ENCODE measurements at regions not wholly inside any gene's neighbourhood (a gene's known extent, or its start where the extent isn't known, plus 50 kb on each side); places are given as distances from the start of the nearest gene placed in this dataset.

GRCh38 chr10:83649471-83649870, 489.8 kb upstream of the GHITM start:
- Histone ChIP-seq H3K4me3 (ENCODE audit: low read length in 2 of 2) (no peak overlapping the region), H3K4me1 (ENCODE audit: control insufficient read depth in 2 of 2, insufficient read depth in 2 of 2, low read length in 2 of 2) (no peaks in the 10 kb centered on the region), H3K9me3 (ENCODE audit: control insufficient read depth in 2 of 2, low read length in 2 of 2) (no peaks in the 10 kb centered on the region)

DNA sequence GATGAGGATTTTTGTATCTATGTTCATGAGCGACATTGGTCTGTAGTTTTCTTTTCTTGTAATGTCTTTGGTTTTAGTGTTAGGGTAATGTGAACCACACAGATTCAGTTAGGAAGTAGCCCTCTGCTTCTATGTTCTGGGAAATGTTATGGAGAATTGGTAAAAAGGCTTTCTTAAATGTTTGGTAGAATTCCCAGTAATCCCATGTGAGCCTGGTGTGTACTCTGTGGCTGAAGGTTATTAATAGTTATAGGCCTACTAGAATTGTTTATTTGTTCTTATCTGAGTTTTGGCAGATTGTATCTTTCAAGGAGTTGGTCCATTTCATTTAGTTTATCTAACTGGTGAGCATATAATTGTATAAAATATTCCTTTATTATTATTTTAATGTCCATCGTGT, 484.6 kb upstream of the GHITM start:
- Histone ChIP-seq H3K27ac (ENCODE audit: low read depth in 2 of 2, low read length in 2 of 2) (no peak overlapping the region), H3K36me3 (ENCODE audit: control insufficient read depth in 2 of 2, insufficient read depth in 2 of 2, low read length in 2 of 2) (no peaks in the 10 kb centered on the region), H3K27me3 (ENCODE audit: control insufficient read depth in 2 of 2, insufficient read depth in 2 of 2, low read length in 2 of 2) (no peaks in the 10 kb centered on the region), H3K4me3 (ENCODE audit: low read length in 2 of 2) (no peak overlapping the region), H3K9ac (ENCODE audit: low read depth in 1 of 2, low read length in 2 of 2) (no peak overlapping the region), H3K9me3 (ENCODE audit: control insufficient read depth in 2 of 2, low read length in 2 of 2) (no peaks in the 10 kb centered on the region), H3K4me1 (ENCODE audit: control insufficient read depth in 2 of 2, insufficient read depth in 2 of 2, low read length in 2 of 2) (no peaks in the 10 kb centered on the region)

More at GRCh38 chr10:83649471-83649870, 489.8 kb upstream of the GHITM start:
- Histone ChIP-seq H3K27ac (ENCODE audit: low read depth in 2 of 2, low read length in 2 of 2) (no peak overlapping the region), H3K36me3 (ENCODE audit: control insufficient read depth in 2 of 2, insufficient read depth in 2 of 2, low read length in 2 of 2) (no peaks in the 10 kb centered on the region), H3K9ac (ENCODE audit: low read depth in 1 of 2, low read length in 2 of 2) (no peak overlapping the region), H3K27me3 (ENCODE audit: control insufficient read depth in 2 of 2, insufficient read depth in 2 of 2, low read length in 2 of 2) (no peaks in the 10 kb centered on the region)

DNA sequence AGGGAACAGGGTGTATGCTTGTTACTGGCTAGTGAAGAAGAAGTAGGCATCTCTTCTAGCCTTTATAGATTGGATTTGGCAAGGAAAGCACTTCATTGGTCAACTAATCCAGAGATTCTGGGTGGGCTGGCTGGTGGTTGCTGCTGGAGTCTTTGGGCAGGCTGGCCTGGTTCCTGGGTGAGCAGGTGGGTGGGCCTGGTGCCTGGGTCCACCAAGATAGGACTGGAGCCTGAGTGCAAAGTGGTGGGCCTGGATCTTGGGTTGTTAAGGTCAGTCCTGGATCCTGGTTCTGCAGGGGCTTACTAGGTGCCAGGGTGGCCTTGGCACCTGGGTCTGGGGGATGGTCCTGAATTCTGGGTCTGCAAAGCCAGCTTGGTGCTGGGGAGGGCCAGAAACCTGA, 482.4 kb upstream of the GHITM start:
- no peaks in the 10 kb centered on the region for H3K4me1 ChIP-seq (ENCODE audit: control insufficient read depth in 2 of 2, insufficient read depth in 2 of 2, low read length in 2 of 2)
- H3K4me3 ChIP-seq (ENCODE audit: low read length in 2 of 2) = no peak overlapping the region
- no peak overlapping the region for H3K27ac ChIP-seq (ENCODE audit: low read depth in 2 of 2, low read length in 2 of 2)
- H3K36me3 ChIP-seq (ENCODE audit: control insufficient read depth in 2 of 2, insufficient read depth in 2 of 2, low read length in 2 of 2) = no peaks in the 10 kb centered on the region
- H3K9ac ChIP-seq (ENCODE audit: low read depth in 1 of 2, low read length in 2 of 2) = no peak overlapping the region
- no peaks in the 10 kb centered on the region for H3K27me3 ChIP-seq (ENCODE audit: control insufficient read depth in 2 of 2, insufficient read depth in 2 of 2, low read length in 2 of 2)
- H3K9me3 ChIP-seq (ENCODE audit: control insufficient read depth in 2 of 2, low read length in 2 of 2) = no peaks in the 10 kb centered on the region

GRCh38 chr10:83657487-83657886, 481.8 kb upstream of the GHITM start:
- H3K27ac ChIP-seq (ENCODE audit: low read depth in 2 of 2, low read length in 2 of 2) = no peak overlapping the region
- H3K9me3 ChIP-seq (ENCODE audit: control insufficient read depth in 2 of 2, low read length in 2 of 2) = no peaks in the 10 kb centered on the region
- H3K4me3 ChIP-seq (ENCODE audit: low read length in 2 of 2) = no peak overlapping the region
- H3K27me3 ChIP-seq (ENCODE audit: control insufficient read depth in 2 of 2, insufficient read depth in 2 of 2, low read length in 2 of 2) = no peaks in the 10 kb centered on the region
- no peaks in the 10 kb centered on the region for H3K36me3 ChIP-seq (ENCODE audit: control insufficient read depth in 2 of 2, insufficient read depth in 2 of 2, low read length in 2 of 2)
- H3K9ac ChIP-seq (ENCODE audit: low read depth in 1 of 2, low read length in 2 of 2) = no peak overlapping the region
- no peaks in the 10 kb centered on the region for H3K4me1 ChIP-seq (ENCODE audit: control insufficient read depth in 2 of 2, insufficient read depth in 2 of 2, low read length in 2 of 2)

DNA sequence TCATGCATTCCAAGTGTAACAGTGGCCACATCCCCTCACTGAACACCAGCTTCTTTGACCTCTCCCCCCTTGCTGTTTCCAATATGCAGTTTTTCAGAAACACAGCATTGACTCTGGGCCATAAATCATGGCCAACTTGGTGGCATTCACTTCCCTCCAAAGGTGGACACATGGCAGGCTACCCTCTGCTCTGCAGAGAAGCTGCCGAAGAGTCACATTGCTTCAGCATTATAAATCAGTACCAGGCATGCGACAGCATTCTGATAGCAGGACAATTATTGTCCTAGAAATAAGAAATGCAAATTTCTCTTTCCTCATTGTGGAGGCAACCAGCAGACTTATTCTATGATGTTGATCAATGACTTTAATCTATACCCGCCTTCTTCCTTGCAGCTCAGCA, 475.4 kb upstream of the GHITM start:
- Histone ChIP-seq H3K9me3 (ENCODE audit: control insufficient read depth in 2 of 2, low read length in 2 of 2) (no peaks in the 10 kb centered on the region), H3K36me3 (ENCODE audit: control insufficient read depth in 2 of 2, insufficient read depth in 2 of 2, low read length in 2 of 2) (no peaks in the 10 kb centered on the region), H3K27me3 (ENCODE audit: control insufficient read depth in 2 of 2, insufficient read depth in 2 of 2, low read length in 2 of 2) (no peaks in the 10 kb centered on the region), H3K27ac (ENCODE audit: low read depth in 2 of 2, low read length in 2 of 2) (no peak overlapping the region), H3K4me3 (ENCODE audit: low read length in 2 of 2) (no peak overlapping the region), H3K9ac (ENCODE audit: low read depth in 1 of 2, low read length in 2 of 2) (no peak overlapping the region), H3K4me1 (ENCODE audit: control insufficient read depth in 2 of 2, insufficient read depth in 2 of 2, low read length in 2 of 2) (no peaks in the 10 kb centered on the region)

- no peak overlapping the region for H3K27ac ChIP-seq (ENCODE audit: low read depth in 2 of 2, low read length in 2 of 2)
- H3K27me3 ChIP-seq (ENCODE audit: control insufficient read depth in 2 of 2, insufficient read depth in 2 of 2, low read length in 2 of 2) = no peaks in the 10 kb centered on the region
- no peaks in the 10 kb centered on the region for H3K36me3 ChIP-seq (ENCODE audit: control insufficient read depth in 2 of 2, insufficient read depth in 2 of 2, low read length in 2 of 2)
- H3K4me1 ChIP-seq (ENCODE audit: control insufficient read depth in 2 of 2, insufficient read depth in 2 of 2, low read length in 2 of 2) = no peaks in the 10 kb centered on the region
- no peak overlapping the region for H3K4me3 ChIP-seq (ENCODE audit: low read length in 2 of 2)
- H3K9ac ChIP-seq (ENCODE audit: low read depth in 1 of 2, low read length in 2 of 2) = no peak overlapping the region
- no peaks in the 10 kb centered on the region for H3K9me3 ChIP-seq (ENCODE audit: control insufficient read depth in 2 of 2, low read length in 2 of 2)
These were observed 472.5 kb upstream of the GHITM start for GRCh38 chr10:83666762-83667161.

- no peak overlapping the region for H3K27ac ChIP-seq (ENCODE audit: low read depth in 2 of 2, low read length in 2 of 2)
- H3K9ac ChIP-seq (ENCODE audit: low read depth in 1 of 2, low read length in 2 of 2) = no peak overlapping the region
- no peaks in the 10 kb centered on the region for H3K9me3 ChIP-seq (ENCODE audit: control insufficient read depth in 2 of 2, low read length in 2 of 2)
- no peaks in the 10 kb centered on the region for H3K4me1 ChIP-seq (ENCODE audit: control insufficient read depth in 2 of 2, insufficient read depth in 2 of 2, low read length in 2 of 2)
- H3K4me3 ChIP-seq (ENCODE audit: low read length in 2 of 2) = no peak overlapping the region
- H3K27me3 ChIP-seq (ENCODE audit: control insufficient read depth in 2 of 2, insufficient read depth in 2 of 2, low read length in 2 of 2) = no peaks in the 10 kb centered on the region
- H3K36me3 ChIP-seq (ENCODE audit: control insufficient read depth in 2 of 2, insufficient read depth in 2 of 2, low read length in 2 of 2) = no peaks in the 10 kb centered on the region
These were observed 471.7 kb upstream of the GHITM start for GRCh38 chr10:83667594-83667993.

- H3K9ac ChIP-seq (ENCODE audit: low read depth in 1 of 2, low read length in 2 of 2) = no peak overlapping the region
These were observed 466.0 kb upstream of the GHITM start for GRCh38 chr10:83673316-83673715.

DNA sequence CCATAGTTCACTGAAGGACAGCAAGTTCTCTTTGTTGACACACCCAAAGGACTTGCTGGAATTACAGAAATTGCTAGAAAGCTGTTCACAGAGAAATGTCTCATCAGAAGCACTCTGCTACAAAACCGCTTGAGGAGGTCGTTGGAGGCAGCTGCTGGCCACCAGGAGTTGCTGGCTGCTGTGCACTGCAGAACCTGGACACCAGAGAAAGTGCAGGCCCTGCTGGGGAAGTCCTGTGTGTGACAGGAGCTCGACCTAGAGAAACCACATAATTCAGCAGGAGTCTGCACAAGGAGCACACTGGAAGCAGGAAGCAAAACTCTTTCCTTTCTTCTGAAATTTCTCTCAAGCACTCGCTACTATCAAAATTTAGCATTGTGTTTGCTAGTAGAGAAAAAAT, 461.5 kb upstream of the GHITM start:
- Histone ChIP-seq H3K36me3 (ENCODE audit: control insufficient read depth in 2 of 2, insufficient read depth in 2 of 2, low read length in 2 of 2) (no peaks in the 10 kb centered on the region), H3K9me3 (ENCODE audit: control insufficient read depth in 2 of 2, low read length in 2 of 2) (no peaks in the 10 kb centered on the region), H3K27me3 (ENCODE audit: control insufficient read depth in 2 of 2, insufficient read depth in 2 of 2, low read length in 2 of 2) (no peaks in the 10 kb centered on the region), H3K27ac (ENCODE audit: low read depth in 2 of 2, low read length in 2 of 2) (no peak overlapping the region), H3K4me1 (ENCODE audit: control insufficient read depth in 2 of 2, insufficient read depth in 2 of 2, low read length in 2 of 2) (no peaks in the 10 kb centered on the region), H3K4me3 (ENCODE audit: low read length in 2 of 2) (no peak overlapping the region), H3K9ac (ENCODE audit: low read depth in 1 of 2, low read length in 2 of 2) (no peak overlapping the region)

More at GRCh38 chr10:83673316-83673715, 466.0 kb upstream of the GHITM start:
- H3K4me3 ChIP-seq (ENCODE audit: low read length in 2 of 2) = no peak overlapping the region
- H3K27me3 ChIP-seq (ENCODE audit: control insufficient read depth in 2 of 2, insufficient read depth in 2 of 2, low read length in 2 of 2) = no peaks in the 10 kb centered on the region
- H3K27ac ChIP-seq (ENCODE audit: low read depth in 2 of 2, low read length in 2 of 2) = no peak overlapping the region
- H3K4me1 ChIP-seq (ENCODE audit: control insufficient read depth in 2 of 2, insufficient read depth in 2 of 2, low read length in 2 of 2) = no peaks in the 10 kb centered on the region
- no peaks in the 10 kb centered on the region for H3K9me3 ChIP-seq (ENCODE audit: control insufficient read depth in 2 of 2, low read length in 2 of 2)
- H3K36me3 ChIP-seq (ENCODE audit: control insufficient read depth in 2 of 2, insufficient read depth in 2 of 2, low read length in 2 of 2) = no peaks in the 10 kb centered on the region

DNA sequence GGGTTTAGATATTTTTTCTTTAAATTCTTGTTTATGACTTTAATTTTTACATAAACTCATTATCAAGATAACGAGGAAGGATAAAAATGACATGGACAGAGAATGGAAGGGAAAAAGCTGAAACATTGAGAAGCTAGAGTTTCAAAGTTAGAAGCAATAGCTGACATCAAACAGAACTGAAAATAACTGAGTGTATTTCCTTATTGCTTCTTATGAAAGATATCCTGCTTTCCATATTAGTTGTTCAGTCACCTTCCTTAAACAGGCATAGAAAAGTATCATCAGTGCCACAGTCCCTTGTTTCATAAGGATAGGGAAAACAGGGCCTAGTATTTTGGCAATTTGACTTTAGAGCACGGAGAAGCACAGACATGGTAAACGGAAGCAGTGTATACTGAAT, 460.5 kb upstream of the GHITM start:
- H3K4me1 ChIP-seq (ENCODE audit: control insufficient read depth in 2 of 2, insufficient read depth in 2 of 2, low read length in 2 of 2) = no peaks in the 10 kb centered on the region
- H3K27me3 ChIP-seq (ENCODE audit: control insufficient read depth in 2 of 2, insufficient read depth in 2 of 2, low read length in 2 of 2) = no peaks in the 10 kb centered on the region
- no peaks in the 10 kb centered on the region for H3K9me3 ChIP-seq (ENCODE audit: control insufficient read depth in 2 of 2, low read length in 2 of 2)
- no peak overlapping the region for H3K27ac ChIP-seq (ENCODE audit: low read depth in 2 of 2, low read length in 2 of 2)
- no peaks in the 10 kb centered on the region for H3K36me3 ChIP-seq (ENCODE audit: control insufficient read depth in 2 of 2, insufficient read depth in 2 of 2, low read length in 2 of 2)
- H3K4me3 ChIP-seq (ENCODE audit: low read length in 2 of 2) = no peak overlapping the region
- no peak overlapping the region for H3K9ac ChIP-seq (ENCODE audit: low read depth in 1 of 2, low read length in 2 of 2)

DNA sequence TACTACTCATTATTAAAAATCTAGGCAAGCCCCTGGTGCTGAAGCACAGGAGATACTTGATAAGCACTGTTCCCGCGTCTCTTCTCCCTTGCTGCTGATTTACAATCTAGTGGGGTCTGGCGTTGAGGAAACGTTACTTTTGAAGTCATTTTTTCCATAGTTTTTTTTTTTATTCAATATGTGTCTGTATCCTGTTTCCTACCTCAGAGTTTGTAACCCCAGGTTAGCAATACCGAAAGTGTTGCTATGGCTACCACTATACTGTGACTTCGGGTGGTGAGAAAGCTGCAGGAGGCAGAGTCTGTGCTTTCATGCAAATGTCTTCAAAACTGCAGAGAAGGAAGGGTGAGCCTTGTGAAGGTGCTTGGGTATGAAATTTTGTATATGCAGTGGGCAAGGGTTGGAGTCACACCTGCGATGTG, 458.8 kb upstream of the GHITM start:
- Histone ChIP-seq H3K9me3 (ENCODE audit: control insufficient read depth in 2 of 2, low read length in 2 of 2) (no peaks in the 10 kb centered on the region), H3K4me1 (ENCODE audit: control insufficient read depth in 2 of 2, insufficient read depth in 2 of 2, low read length in 2 of 2) (no peaks in the 10 kb centered on the region), H3K27ac (ENCODE audit: low read depth in 2 of 2, low read length in 2 of 2) (no peak overlapping the region)

More for the DNA sequence above, 458.8 kb upstream of the GHITM start:
- no peak overlapping the region for H3K9ac ChIP-seq (ENCODE audit: low read depth in 1 of 2, low read length in 2 of 2)
- H3K36me3 ChIP-seq (ENCODE audit: control insufficient read depth in 2 of 2, insufficient read depth in 2 of 2, low read length in 2 of 2) = no peaks in the 10 kb centered on the region
- H3K4me3 ChIP-seq (ENCODE audit: low read length in 2 of 2) = no peak overlapping the region
- no peaks in the 10 kb centered on the region for H3K27me3 ChIP-seq (ENCODE audit: control insufficient read depth in 2 of 2, insufficient read depth in 2 of 2, low read length in 2 of 2)

Measured in mucosa of rectum (tissue), 2 donors.